NCI-H345 treated with DMSO at 0.1 percent for 48 hours (cell line): ENCODE measurements at regions not wholly inside any gene's neighbourhood (a gene's known extent, or its start where the extent isn't known, plus 50 kb on each side); places are given as distances from the start of the nearest gene placed in this dataset.

Experiments used
- DNase-seq: peaks from one replicate; lab custom pipeline; 2025; ENCODE audit not compliant: unreplicated experiment; lab: John Stamatoyannopoulos, UW

DNA sequence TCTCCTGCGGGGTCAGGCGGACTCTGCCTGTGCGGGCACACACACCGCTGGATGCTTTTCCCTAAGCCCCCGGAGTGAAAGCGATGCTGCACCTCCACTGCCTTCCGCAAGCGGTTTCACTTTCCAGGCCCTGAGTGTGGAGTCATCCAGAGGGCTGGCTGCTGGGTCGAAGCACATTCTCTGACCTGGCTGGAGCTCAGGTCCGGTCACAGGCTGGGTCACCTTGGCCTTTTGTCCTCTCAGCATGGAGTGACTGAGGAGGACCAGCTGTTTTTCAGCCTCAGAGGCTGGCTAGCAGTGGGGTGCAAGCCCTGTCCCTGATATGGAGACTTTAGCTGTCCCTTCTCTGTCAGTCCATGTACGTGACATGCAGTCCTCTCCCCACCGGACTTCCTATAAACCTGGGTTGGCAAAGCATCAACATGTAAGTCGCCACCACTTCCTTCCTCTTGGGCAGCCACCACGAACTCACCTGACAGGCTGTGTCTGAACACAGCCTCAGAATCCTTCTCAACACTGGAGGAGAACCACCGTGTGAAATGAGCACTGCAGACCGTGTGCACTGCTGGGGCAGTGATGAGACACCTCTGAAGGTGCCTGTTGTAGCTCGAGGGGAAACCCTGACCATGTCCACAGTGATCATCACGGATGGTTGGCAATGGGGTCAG, 51.3 kb downstream of the GADD45G start:
- no peak for DNase-seq

DNA sequence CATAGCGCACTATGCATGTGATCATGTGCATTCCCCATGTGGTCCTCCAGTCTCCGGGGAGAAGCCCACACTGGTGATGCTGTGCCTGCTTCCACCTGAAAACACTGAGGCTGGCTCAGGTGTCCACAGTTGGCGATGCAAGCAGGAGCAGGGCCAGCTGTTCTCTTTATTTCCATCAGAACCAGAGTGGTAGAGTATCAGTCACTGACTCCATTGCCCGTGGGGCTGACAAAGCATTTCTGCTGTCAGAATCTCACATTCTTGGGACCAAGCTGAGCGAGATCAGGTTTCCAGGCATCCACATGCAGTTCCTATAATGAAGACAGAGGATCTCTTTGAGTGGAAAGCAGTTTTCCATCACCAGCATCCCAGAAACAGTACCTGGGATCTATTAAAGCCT, 52.5 kb downstream of the GADD45G start:
- no peak for DNase-seq

DNA sequence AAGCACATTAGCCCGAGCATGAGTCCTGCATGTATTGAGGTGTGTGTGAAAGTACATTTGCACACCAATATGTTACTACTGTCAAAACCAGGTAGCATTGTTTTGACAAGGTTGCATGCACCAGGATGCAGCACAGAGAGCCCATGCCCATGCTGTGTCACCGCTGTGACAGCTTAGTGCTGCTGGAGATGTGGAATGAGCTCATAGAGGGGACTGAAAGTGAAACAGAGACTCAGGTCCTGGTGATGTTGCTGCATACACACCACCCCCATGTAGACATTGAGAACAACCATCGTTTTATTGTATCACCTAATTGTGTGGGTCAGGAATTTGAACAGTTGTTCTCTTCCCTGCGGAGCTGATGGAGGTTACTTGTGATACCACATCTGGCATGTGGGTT, 53.0 kb downstream of the GADD45G start:
- no peak for DNase-seq

DNA sequence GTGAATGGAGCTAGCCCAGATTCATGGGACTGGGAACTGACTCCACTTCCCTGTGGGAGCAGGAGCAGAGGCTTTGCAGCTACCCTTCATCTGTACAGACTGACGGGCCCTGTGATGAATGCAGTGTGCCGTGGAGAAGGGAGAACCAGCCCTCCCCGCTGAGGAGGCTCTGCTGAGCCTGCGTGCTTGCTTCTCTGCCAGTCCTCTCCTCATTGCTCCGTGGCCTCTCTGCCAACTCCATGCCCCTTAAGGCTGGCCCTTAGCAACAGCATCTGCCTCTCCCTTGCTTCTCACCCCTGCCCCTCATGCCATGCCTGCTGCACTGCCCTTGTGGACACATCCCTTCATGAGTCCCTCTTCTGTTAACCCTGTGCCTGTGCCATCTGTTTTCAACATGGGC, 53.6 kb downstream of the GADD45G start:
- DNase-seq = no peak

DNA sequence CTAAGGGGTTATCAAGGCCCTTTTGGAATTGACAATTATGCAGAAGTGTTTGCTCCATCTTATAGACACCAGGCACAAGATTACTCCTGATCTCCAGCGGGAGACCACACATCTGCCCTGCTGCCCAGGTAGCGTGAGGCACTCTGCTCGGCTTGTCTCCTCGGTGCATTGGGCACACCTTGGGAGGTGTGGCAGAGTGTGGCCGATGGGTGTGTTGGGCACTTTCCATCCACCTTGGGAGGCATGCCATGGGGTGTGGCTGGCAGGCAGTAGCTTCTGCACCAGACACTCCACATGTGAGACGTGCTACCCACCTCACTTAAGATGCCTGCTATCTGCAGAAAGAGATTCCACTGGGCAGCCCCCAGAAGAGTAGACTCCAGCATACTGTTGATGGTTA, 54.1 kb downstream of the GADD45G start:
- no peak for DNase-seq

DNA sequence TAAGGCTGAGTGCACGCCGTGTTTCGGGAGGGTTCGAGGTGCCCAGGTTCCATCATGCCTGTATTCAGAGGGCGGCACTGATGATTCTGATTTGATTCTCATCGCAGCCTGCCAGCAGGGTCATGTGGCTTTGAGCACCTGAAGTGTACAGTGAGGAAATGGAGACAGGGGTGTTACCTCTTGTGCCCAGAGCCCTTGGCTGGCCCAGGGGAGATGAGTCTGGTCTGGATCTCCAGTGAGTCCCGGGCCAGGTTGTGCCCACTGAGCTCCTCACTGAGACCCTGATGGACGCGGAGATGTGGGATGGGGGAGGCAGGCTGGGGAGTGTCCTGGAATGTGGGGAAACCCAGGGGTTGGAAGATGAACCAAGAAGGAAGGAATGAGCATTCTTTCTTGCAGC, 54.7 kb downstream of the GADD45G start:
- DNase-seq = no peak

DNA sequence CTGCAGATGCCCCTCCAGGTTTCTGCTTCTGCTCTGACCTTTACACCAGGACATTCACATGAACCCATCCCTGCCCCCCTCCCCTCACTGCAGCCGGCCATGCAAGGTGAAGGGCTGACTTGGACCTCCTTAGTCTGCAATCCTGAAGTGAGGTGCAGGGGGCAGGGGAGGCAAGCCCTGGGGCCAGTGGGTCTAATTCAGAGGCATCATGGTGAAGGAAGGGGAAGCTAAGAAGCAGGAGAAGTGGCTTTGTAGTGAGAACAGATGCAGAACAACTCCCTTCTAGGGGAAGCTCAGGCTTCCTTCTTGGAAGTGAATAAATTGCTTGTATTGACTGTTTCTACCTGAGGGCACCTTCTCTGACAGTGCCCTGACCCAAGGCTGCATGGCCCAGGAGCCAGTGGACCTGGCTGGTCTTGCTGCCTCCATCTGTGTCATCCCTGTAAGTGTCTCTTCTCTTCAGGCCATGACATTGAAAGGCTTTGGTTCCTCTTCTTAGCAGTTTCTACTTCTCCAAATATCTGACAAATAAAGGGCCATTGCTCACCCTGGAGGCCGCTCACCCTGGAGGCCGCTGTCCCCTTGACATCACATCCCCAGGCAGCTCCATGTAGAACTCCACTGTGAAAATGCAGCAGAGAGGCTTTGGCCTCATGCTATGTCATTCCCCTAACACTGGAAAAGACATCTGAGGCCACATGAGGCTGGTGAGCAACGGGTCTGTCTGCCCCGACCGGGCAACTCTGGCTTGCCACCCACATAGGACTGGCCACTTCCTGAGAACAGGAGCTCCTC, 55.3 kb downstream of the GADD45G start:
- no peak for DNase-seq

DNA sequence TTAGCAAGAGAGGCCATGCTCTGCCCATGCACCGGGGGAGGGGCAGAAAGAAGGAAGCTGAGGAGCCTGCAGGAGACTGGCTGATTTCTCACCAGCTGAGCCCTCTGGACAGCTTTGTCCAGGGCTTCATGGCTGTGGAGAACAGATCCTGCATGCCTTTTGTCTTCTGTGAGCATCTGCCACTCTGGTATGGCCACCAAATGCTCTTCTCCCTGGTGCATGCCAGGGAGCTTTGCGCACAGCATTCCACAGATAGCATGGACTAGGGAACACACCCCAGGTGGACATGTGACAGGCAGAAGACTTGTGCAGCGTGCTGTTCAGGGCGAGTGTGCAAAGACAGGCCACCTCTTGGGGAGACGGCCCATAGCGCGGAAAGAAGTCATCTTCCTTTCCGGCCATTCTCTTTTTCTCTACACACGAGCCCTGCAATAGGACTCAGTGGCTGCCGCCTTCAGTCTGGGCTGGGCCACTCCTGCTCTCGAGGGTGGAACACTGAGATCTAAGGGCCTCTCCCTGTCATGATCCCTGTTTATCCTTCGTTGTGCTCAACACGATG, 56.7 kb downstream of the GADD45G start:
- DNase-seq = no peak

DNA sequence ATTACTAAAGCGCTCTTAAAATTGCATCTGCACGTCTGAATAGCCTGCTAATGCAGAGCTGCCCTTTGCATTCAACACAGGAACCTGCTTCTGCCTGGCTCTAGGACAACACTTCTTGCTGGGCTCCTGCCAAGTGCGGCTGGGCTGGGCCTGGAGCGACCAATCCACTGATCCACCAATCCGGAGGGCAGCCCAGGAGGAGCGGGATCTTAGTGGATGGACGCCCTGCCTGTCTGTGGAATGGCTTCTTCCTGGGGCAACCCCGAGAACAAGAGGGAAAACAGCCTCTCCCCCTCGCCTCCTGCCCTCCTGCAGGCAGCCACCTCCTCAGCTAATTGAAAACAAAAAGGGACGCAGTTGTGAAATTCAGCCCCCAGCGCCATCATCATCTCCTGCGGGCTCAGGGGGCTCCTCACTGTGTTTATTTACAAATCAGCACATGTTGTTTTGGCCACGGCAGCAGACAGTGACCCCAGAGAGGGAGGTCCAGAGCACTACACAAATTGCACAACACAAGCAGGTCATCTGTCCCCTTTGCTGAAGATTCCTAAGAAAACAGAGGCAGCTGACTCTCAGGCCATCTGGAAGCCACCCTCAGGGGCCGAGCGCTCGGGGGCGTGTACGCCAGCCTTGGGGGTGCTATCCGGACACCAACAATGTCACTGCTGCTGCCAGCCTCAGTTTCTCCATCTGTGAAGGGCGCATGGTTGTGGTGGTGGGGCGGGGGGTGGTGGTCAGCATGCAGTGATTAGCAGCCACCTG, 57.3 kb downstream of the GADD45G start:
- DNase-seq = peak; percentile 87

DNA sequence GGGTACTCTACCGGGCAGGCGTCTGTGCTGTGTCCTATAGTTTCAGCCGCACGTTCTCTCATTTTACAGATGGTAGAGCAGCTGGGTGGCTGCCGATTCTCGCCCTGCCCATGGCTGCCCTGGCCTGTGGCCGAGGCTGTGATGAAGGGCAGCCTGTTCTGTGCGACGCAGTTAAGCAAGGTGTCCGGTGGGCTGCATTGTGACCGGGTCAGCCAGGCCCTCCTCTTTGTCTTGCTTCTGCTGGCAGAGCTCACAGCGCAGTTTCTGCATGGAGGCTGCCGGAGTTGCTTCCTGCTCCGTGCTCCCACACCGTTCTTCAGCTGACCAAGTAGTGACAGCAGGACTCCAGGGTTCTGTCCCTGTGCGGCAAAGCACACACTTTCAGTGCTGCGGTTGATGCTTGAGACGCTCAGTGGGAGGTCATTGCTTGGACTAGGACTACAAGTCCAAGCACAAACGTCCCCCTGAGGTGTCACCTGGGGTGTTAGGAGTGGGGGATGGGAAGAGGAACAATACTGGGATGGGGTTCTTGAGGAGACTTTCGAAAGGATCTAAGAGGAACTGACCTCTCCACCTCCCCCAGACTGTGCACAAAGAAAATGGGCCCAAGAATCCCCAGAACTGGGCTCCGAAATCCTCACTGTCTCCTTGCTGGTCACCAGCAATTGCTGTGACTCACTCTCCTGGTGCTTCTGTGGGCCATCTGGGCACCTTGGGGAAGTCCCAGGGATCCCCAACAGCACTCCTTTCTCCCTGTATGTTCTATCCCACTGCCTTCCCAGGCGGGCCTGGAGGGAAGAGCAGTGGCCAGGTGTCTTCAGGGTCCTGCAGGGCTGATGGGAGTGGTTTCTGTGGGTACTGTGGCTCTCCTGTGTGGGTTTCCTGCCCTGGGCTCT, 58.2 kb downstream of the GADD45G start:
- DNase-seq = no peak

DNA sequence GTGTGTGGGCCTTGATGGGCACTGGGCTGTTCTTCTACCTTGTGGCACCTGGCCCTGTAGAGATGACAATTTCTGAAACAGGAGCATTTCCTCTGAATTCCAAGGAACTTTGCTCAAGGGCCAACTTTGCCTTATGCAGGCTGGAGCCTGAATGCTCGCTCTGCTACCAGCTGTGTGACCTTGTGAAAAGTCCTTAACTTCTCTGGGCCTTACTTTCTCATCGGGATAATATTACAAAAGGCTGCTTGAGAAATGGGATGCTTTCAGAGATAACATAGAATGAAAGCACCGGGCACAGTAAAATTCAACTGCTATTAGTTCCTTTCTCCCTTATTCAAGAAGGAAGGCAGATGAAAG, 58.8 kb downstream of the GADD45G start:
- DNase-seq = no peak

DNA sequence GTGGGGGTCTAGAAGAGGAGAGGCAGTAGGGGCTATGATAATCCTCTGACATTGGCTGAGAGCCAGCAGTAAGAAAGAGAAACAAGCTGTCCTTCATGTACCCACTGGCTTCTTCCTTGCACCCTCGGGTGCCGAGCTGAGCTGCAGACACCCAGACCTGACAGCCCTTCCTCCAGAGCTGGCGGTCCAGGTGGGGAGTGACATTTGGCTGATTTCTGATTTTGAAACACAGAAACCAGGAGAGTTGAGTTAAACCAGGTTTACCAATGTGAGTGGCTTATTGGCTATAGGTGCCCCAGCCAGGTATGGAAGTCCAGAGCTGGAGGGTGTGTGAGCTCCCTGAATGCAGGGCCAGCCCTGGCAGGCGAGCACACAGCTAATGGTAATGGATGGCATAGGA, 59.2 kb downstream of the GADD45G start:
- DNase-seq = no peak

DNA sequence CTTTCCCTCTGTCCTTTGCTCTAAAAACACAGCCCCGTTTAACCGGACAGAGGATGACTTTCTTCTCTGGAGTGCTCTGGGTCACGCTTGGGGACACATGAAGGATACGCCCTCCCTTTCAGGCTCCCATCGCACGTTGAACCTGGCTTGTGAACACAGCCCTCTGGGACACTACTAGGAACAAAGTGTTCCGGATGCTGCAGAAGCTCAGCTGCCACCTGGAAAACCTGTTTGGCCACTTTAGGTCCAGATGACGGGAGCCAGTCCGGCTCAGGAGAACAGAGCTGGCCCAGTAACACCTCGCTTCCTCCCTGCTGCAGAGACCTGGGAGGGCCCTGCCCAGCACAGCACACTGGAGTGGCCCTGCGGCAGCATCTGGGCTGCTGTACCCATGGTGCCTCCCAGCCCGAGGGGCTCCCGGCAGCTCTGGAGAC, 60.1 kb downstream of the GADD45G start:
- peak; percentile 76 for DNase-seq

DNA sequence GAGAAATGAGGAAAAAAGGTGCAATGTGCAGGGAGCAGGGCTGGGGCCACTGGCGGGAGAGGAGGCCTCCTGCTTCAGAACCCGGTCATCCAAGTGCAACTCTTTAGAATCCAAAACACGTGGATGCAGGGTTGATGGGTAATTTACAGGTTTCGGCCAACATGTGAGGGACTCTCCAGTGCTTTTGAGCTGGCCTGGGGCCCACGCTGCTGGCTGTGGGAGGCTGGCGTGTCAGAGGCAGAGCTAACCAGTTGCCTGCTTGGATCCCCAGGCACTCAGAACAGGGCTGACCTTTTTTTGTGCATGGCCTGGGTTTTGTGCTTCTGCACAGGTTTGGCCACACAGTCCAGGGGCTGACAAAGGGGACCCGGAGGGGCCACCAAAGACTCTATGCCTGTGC, 61.6 kb downstream of the GADD45G start:
- no peak for DNase-seq

DNA sequence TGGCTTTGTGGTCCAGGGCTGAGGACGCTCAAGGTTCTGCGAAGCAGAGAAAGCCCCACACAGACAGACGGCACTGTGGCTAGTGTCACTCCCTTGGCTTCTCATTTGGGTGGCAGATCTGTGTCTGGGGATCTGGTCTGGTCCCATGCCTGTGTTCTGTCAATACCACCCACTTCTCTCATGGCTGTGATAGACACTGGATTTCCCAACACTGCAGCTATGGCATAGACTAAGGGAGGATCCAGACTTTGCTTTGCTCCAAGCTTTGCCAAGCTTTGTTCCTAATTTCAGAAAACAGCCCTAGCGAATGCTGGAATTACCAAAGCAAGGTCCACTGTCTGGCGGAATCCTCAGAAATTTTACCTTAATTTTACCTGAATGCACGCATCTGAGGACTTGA, 62.1 kb downstream of the GADD45G start:
- no peak for DNase-seq

DNA sequence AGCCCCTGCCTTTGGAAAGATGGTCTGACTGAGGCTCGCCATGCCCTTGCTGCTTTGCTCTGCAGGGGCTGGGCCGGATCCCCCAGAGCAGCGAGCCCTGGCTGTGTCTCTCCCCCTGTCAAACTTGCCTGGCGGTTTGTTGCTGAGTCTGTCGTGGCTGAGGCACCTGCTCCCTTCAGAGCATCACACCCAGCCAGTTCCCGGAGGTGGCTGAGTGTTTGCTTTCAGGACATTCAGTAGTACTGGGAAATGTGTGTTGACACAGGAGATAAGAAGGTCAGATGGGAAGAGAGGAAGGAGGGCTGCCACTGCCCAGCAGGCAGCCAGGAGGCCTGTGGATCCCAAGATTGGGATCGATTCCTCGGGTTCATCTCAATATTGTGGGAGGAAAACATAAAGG, 62.9 kb downstream of the GADD45G start:
- DNase-seq = peak; percentile 40

DNA sequence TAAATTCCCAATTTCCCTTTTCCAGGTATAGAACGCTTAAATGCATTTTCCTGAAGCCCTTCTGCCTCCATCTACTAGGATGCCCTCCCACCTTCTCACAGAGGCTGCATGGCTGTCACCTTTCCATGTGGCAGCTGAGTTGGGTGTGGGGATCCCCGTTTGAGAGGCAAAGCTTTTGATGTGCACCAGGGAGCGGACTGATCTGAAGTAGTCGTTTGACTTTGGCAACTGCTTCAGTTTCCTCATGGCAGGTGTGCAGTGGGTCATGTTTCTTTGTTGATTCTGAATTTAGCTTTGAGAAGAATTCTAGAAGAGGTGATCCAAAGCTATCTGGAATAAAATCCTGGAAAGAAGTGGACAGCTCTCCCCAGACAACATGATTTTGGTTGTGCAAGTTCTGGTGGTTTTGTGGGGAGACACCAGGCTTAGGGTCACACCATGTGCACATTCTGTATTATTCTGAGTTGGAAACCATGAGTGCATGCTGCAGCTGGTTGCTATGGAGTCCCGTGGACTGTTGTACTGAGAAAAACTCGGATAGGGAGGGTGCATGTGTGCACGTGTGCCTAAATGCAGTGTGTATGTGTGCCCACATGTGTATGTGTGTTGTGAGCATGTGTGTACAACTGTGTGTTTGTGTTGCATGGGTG, 63.5 kb downstream of the GADD45G start:
- DNase-seq = peak; percentile 42

DNA sequence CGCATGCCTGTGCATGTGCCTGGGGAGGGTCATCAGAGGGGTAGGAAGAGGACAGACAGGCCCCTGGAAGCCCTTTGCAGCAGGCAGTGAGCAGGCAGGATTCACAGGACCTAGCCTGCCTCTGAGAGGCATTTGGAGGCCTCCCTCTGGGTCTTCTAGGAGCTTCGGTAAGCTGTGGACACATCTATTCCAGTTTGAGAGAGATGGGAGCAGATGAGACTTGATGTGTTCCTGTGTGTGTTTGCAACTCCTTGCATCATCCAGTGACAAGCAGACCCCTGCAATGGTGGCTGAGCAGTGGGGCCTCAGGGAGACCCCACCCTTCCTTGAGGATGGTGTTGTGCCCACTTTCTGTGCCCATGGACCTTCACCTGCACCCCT, 64.0 kb downstream of the GADD45G start:
- DNase-seq = no peak

DNA sequence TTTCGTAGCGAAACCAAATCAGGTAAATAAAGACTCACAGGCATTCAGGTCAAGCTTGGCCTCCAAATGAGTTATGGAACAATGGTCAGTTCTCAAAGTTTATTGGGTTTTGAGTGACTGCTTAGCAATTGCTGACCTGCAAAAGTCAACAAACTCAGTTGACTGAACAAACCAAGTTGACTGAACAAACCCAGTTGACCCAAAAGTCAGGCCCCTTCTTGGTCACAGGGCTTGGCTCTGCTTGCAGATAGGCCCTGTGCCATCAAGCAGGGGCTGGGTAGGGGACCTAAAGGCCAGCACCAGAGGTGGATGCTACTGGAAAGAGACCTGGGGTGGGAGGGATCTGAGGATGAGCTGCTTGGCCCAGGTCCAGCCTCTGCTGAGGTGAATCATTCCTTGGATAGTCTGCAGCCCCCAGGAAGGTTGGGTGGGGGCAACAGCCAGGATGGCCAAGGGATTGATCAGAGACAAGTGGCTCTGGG, 64.6 kb downstream of the GADD45G start:
- DNase-seq = no peak

DNA sequence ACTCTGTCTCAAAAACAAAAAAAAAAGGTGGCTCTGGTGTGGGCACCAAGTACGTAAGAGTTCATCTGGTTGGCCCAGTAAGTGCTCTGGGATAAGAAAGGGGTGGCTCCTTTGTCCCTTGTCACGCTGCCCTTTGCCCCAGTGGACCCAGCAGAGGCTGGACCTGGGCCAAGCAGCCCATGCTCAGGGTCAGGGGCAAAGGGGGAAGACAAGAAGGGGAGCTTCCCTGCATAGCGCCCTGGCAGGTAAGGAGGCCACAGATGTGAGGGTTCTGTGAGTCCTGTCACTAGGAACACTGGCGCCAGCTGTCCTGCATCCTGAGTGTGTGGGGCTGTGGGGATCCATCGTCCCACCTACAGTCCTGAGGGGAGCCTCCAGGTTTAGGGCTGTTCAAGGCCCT, 65.3 kb downstream of the GADD45G start:
- DNase-seq = no peak
